ENCODE measurements at regions not wholly inside any gene's neighbourhood (a gene's known extent, or its start where the extent isn't known, plus 50 kb on each side); places are given as distances from the start of the nearest gene placed in this dataset.

DNA sequence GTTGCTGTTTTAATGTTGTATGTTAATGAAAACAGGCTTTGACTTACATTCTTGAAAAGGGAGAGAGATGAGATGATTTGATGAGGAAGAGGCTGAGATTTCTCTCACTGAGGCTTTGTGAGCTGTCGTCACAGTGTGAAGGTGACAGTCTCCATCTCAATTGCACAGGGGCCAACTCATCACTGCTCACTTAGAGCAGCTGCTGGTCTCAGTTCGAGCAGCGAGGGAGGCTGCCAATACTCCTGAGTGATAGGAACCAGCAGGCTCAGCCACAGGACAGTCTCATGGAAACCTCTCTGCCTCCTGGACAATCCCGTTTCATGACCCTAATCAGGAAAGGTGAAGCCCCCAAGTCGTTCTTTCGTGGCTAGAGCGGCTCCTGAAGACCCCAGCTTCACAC, 170.7 kb upstream of the SOX11 start:
- Histone ChIP-seq H3K9me3 (ENCODE audit: low read depth, low read length) (no peaks in the 10 kb centered on the region), H3K4me3 (no peak overlapping the region), H3K27ac (no peak overlapping the region), H3K36me3 (ENCODE audit: insufficient read depth, low read length) (no peaks in the 10 kb centered on the region), H3K9ac (ENCODE audit: insufficient read length) (no peak overlapping the region)
- DNase-seq (ENCODE audit: low read depth, low spot score), result no peak
- no peak for TF ChIP-seq POLR2AphosphoS5 (IDR thresholded peaks at IDR 0.05; ENCODE audit: borderline replicate concordance, low read depth, low read length)
- TF ChIP-seq EZH2 (IDR thresholded peaks at IDR 0.05), result no peak
- no peak for TF ChIP-seq FOXP2 (optimal IDR thresholded peaks at IDR 0.05; ENCODE audit: control extremely low read depth, extremely low read length, insufficient read depth)

- DNase-seq (ENCODE audit: low read depth, low spot score), result no peak
Observed at GRCh38 chr2:5524551-5524950, 167.6 kb upstream of the SOX11 start.

DNA sequence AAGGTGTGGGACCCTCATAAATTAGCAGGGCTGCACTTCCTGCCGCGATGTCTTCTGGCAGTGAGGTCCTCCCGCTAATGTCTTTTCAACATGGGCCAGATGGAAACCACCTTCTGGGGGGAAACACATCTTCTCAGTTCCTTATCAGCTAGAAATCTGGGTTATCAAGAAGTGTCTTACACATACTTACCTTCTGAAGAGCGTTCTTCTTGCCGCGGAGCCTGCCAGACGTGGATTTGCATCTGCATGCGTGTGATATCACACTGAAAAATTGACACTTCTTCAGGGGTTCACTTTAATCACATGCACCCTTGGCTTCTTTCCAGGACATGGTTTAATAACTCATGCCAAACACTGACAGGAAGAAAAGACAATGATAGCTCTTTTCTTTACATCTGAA, 163.5 kb upstream of the SOX11 start:
- H3K36me3 ChIP-seq (ENCODE audit: insufficient read depth, low read length), result no peaks in the 10 kb centered on the region
- no peak overlapping the region for H3K27ac ChIP-seq
- DNase-seq (ENCODE audit: low read depth, low spot score), result no peak
- TF ChIP-seq POLR2AphosphoS5 (IDR thresholded peaks at IDR 0.05; ENCODE audit: borderline replicate concordance, low read depth, low read length) (no peak), FOXP2 (optimal IDR thresholded peaks at IDR 0.05; ENCODE audit: control extremely low read depth, extremely low read length, insufficient read depth) (no peak), EZH2 (IDR thresholded peaks at IDR 0.05) (no peak)
- H3K4me3 ChIP-seq, result no peak overlapping the region
- H3K9ac ChIP-seq (ENCODE audit: insufficient read length), result no peak overlapping the region
- H3K9me3 ChIP-seq (ENCODE audit: low read depth, low read length), result no peaks in the 10 kb centered on the region

More at GRCh38 chr2:5524551-5524950, 167.6 kb upstream of the SOX11 start:
- H3K36me3 ChIP-seq (ENCODE audit: insufficient read depth, low read length), result no peaks in the 10 kb centered on the region
- H3K9me3 ChIP-seq (ENCODE audit: low read depth, low read length), result no peaks in the 10 kb centered on the region
- H3K27ac ChIP-seq, result no peak overlapping the region
- H3K9ac ChIP-seq (ENCODE audit: insufficient read length), result no peak overlapping the region
- TF ChIP-seq FOXP2 (optimal IDR thresholded peaks at IDR 0.05; ENCODE audit: control extremely low read depth, extremely low read length, insufficient read depth) (no peak), EZH2 (IDR thresholded peaks at IDR 0.05) (no peak), POLR2AphosphoS5 (IDR thresholded peaks at IDR 0.05; ENCODE audit: borderline replicate concordance, low read depth, low read length) (no peak)
- H3K4me3 ChIP-seq, result no peak overlapping the region

DNA sequence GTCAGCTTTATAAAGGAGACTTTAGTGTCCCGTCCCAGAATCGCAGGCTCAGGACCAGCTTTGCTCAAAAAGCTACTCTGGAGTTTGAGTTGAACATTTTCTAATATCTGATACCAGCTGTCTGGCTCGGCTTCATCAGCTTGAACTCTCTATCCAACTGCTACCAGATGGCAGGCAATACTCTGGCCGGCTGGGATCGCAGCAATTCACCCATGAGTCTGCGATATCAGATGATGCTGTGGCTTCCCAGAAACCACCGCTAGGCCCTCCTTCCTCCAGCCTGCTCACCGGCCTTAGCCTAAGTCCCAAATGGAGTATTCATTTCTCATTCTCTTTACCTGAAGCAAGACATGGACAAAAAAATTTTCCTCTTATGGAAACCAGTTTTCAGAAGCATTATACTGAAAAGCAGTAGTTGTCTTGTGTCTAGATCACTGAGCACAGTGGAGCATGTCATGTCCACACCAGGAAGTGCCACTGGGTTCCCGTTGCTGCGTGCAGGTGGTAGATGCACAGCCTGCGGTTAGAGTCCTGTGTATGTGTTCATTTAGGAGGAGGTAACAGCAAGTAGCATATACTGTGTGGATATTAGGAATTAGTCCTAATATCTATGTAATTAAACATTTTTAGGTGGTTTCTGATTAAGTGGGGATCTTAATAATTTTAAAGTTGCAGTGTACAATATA, 162.0 kb upstream of the SOX11 start:
- Histone ChIP-seq H3K4me3 (no peak overlapping the region), H3K9me3 (ENCODE audit: low read depth, low read length) (no peaks in the 10 kb centered on the region), H3K9ac (ENCODE audit: insufficient read length) (no peak overlapping the region), H3K36me3 (ENCODE audit: insufficient read depth, low read length) (no peaks in the 10 kb centered on the region), H3K27ac (no peak overlapping the region)
- TF ChIP-seq FOXP2 (optimal IDR thresholded peaks at IDR 0.05; ENCODE audit: control extremely low read depth, extremely low read length, insufficient read depth), result no peak
- no peak for TF ChIP-seq EZH2 (IDR thresholded peaks at IDR 0.05)
- no peak for TF ChIP-seq POLR2AphosphoS5 (IDR thresholded peaks at IDR 0.05; ENCODE audit: borderline replicate concordance, low read depth, low read length)
- DNase-seq (ENCODE audit: low read depth, low spot score), result no peak

DNA sequence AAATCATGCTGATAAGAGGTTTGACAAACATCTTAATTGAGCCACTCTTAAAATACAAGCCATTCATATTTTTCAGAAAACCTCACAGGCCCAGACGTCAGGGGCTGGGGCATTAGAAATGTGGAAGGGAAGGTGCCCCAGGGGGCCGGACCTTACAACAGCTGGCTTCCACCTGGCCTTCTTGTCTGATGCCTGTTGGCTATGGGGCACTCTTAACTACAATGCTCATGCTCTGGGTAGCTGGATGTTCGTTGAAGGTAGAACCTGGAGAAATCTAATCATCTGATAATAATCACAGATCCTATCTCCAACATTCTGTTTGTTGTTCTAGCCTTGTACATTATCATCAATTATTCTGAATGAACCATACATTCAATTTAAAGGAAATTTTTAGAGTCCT, 156.9 kb upstream of the SOX11 start:
- Histone ChIP-seq H3K9ac (ENCODE audit: insufficient read length) (no peak overlapping the region), H3K4me3 (no peak overlapping the region), H3K36me3 (ENCODE audit: insufficient read depth, low read length) (no peaks in the 10 kb centered on the region), H3K27ac (no peak overlapping the region), H3K9me3 (ENCODE audit: low read depth, low read length) (no peaks in the 10 kb centered on the region)
- TF ChIP-seq FOXP2 (optimal IDR thresholded peaks at IDR 0.05; ENCODE audit: control extremely low read depth, extremely low read length, insufficient read depth), result no peak
- TF ChIP-seq POLR2AphosphoS5 (IDR thresholded peaks at IDR 0.05; ENCODE audit: borderline replicate concordance, low read depth, low read length), result no peak
- TF ChIP-seq EZH2 (IDR thresholded peaks at IDR 0.05), result no peak
- DNase-seq (ENCODE audit: low read depth, low spot score), result no peak

DNA sequence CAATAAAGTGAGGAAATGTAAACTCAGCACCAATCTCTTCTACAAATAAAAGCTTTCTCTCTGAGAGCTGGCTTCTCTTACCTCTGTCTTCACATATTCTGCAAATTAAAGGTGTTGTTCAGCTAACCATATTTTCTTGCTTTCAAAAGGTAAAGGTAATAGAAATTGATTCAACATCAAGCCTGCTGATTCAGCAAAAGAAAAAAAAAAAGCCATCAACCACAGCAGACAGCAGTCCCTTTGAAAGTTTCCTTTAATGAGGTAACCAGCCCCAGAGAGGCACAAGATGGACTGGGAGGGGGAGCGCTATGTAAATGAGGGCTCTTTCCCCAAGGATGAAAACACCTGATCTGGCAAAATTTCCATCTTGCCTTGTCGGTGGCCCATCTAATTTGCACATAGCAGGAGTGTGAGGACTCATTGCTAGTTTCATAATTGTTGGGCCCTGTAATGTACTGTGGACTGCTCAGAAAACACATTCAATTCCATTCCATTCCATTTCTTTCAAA, 154.9 kb upstream of the SOX11 start:
- H3K36me3 ChIP-seq (ENCODE audit: insufficient read depth, low read length), result no peaks in the 10 kb centered on the region
- no peak overlapping the region for H3K9ac ChIP-seq (ENCODE audit: insufficient read length)
- H3K27ac ChIP-seq, result no peak overlapping the region
- no peak for DNase-seq (ENCODE audit: low read depth, low spot score)
- TF ChIP-seq FOXP2 (optimal IDR thresholded peaks at IDR 0.05; ENCODE audit: control extremely low read depth, extremely low read length, insufficient read depth), result no peak
- no peak for TF ChIP-seq POLR2AphosphoS5 (IDR thresholded peaks at IDR 0.05; ENCODE audit: borderline replicate concordance, low read depth, low read length)
- TF ChIP-seq EZH2 (IDR thresholded peaks at IDR 0.05), result no peak
- H3K4me3 ChIP-seq, result no peak overlapping the region
- H3K9me3 ChIP-seq (ENCODE audit: low read depth, low read length), result no peaks in the 10 kb centered on the region

- no peak overlapping the region for H3K9ac ChIP-seq (ENCODE audit: insufficient read length)
- TF ChIP-seq FOXP2 (optimal IDR thresholded peaks at IDR 0.05; ENCODE audit: control extremely low read depth, extremely low read length, insufficient read depth), result no peak
- no peak for TF ChIP-seq POLR2AphosphoS5 (IDR thresholded peaks at IDR 0.05; ENCODE audit: borderline replicate concordance, low read depth, low read length)
- TF ChIP-seq EZH2 (IDR thresholded peaks at IDR 0.05), result no peak
- no peak overlapping the region for H3K4me3 ChIP-seq
- H3K9me3 ChIP-seq (ENCODE audit: low read depth, low read length), result no peaks in the 10 kb centered on the region
- H3K27ac ChIP-seq, result no peak overlapping the region
- no peaks in the 10 kb centered on the region for H3K36me3 ChIP-seq (ENCODE audit: insufficient read depth, low read length)
- DNase-seq (ENCODE audit: low read depth, low spot score), result no peak
Observed at GRCh38 chr2:5538313-5538712, 153.9 kb upstream of the SOX11 start.

- TF ChIP-seq EZH2 (IDR thresholded peaks at IDR 0.05), result no peak
- no peak for TF ChIP-seq POLR2AphosphoS5 (IDR thresholded peaks at IDR 0.05; ENCODE audit: borderline replicate concordance, low read depth, low read length)
- TF ChIP-seq FOXP2 (optimal IDR thresholded peaks at IDR 0.05; ENCODE audit: control extremely low read depth, extremely low read length, insufficient read depth), result no peak
- DNase-seq (ENCODE audit: low read depth, low spot score), result no peak
- H3K4me3 ChIP-seq, result no peak overlapping the region
- H3K27ac ChIP-seq, result no peak overlapping the region
- no peaks in the 10 kb centered on the region for H3K36me3 ChIP-seq (ENCODE audit: insufficient read depth, low read length)
- H3K9me3 ChIP-seq (ENCODE audit: low read depth, low read length), result no peaks in the 10 kb centered on the region
- H3K9ac ChIP-seq (ENCODE audit: insufficient read length), result no peak overlapping the region
Observed at GRCh38 chr2:5538772-5539171, 153.4 kb upstream of the SOX11 start.
